HFFc6 (cell line): ENCODE measurements at regions not wholly inside any gene's neighbourhood (a gene's known extent, or its start where the extent isn't known, plus 50 kb on each side); places are given as distances from the start of the nearest gene placed in this dataset.
A peak's percentile ranks its signal among the peaks of the same experiment; 100 is the strongest.

Source experiments
- DNase-seq: peaks from one replicate; pipeline ENCODE4 v3.0.0-alpha.2; 2018
- H3K27ac Mint-ChIP-seq: 2 replicates; pipeline ENCODE4 v1.8.0; 2020; ENCODE audit warnings: mild to moderate bottlenecking, mixed read lengths
- H3K27me3 Mint-ChIP-seq: 2 replicates; pipeline ENCODE4 v1.8.0; 2021; ENCODE audit warnings: mild to moderate bottlenecking, moderate library complexity, mixed read lengths; ENCODE audit not compliant: insufficient read depth
- H3K36me3 Mint-ChIP-seq: 2 replicates; pipeline ENCODE4 v1.8.0; 2021; ENCODE audit warnings: low read depth, mixed read lengths
- H3K4me1 Mint-ChIP-seq: 2 replicates; pipeline ENCODE4 v1.8.0; 2020; ENCODE audit warnings: low read depth, mixed read lengths
- H3K4me3 Mint-ChIP-seq: 2 replicates; pipeline ENCODE4 v1.8.0; 2020; ENCODE audit warnings: mild to moderate bottlenecking, moderate library complexity, mixed read lengths
- H3K9me3 Mint-ChIP-seq: 2 replicates; pipeline ENCODE4 v1.8.0; 2020; ENCODE audit warnings: mild to moderate bottlenecking, mixed read lengths
- CTCF ChIP-seq: fragments of 200-600 bp; sonication (generic); IDR thresholded peaks from 2 replicates; pipeline ENCODE4 v1.5.0; 2021; ENCODE audit warnings: antibody characterized with exemption, mild to moderate bottlenecking

GRCh38 chr20:43857127-43857526 lies 57.5 kb upstream of the TOX2 start:
- Mint-ChIP-seq H3K36me3 (no peaks in the 10 kb centered on the region), H3K4me3 (no peak overlapping the region), H3K9me3 (no peaks in the 10 kb centered on the region)

DNA sequence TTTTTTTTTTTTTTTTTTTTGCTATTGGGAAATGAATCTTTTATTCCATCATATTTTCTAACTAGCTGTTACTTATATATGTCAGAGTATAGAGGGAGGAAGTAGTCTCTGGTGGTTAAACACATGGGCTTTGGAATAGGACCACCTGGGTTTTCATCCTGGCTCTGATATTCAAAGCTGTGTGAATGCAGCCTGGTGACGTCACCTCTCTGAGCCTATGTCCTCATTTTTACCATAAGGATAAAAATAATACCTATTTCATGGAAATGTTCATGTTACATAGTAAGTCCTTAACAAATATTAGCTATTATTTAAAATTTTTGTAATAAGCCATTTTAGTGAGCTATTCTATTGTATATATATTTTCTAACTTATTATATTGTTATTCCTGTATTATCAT lies 58.8 kb upstream of the TOX2 start:
- no peak for DNase-seq
- H3K4me3 Mint-ChIP-seq = no peak overlapping the region
- H3K4me1 Mint-ChIP-seq = peaks cover 20% of the 10 kb centered on the region
- H3K27me3 Mint-ChIP-seq = peaks cover 6% of the 10 kb centered on the region; the same call in 1 of the 2 replicates
- no peaks in the 10 kb centered on the region for H3K9me3 Mint-ChIP-seq
- TF ChIP-seq CTCF = no peak
- H3K36me3 Mint-ChIP-seq = no peaks in the 10 kb centered on the region
- H3K27ac Mint-ChIP-seq = no peak overlapping the region

More at GRCh38 chr20:43857127-43857526, 57.5 kb upstream of the TOX2 start:
- H3K4me1 Mint-ChIP-seq = peaks cover 11% of the 10 kb centered on the region
- no peak for DNase-seq
- no peak overlapping the region for H3K27ac Mint-ChIP-seq
- TF ChIP-seq CTCF = no peak
- peaks cover 6% of the 10 kb centered on the region; the same call in 1 of the 2 replicates for H3K27me3 Mint-ChIP-seq

DNA sequence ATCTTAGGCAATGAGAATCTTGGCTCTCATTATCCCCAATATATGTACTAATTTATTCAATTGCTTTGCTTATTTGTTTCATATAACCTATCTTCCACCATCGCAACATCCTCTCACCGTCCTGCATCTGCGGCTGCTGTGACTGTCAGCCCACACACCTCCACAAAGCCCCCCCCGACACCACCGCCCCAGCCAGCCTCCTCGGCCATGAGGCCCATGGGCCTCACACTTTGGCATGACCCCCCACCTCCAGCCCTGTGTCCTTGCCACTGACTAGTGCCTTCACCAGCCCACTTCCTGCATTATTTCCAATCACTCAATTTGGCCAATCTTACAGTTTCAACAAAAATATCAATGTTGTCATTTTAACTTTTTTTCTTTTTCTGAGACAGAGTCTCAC lies 60.7 kb upstream of the TOX2 start:
- H3K4me3 Mint-ChIP-seq = no peak overlapping the region
- no peak for DNase-seq
- no peaks in the 10 kb centered on the region for H3K36me3 Mint-ChIP-seq
- no peak for TF ChIP-seq CTCF
- H3K9me3 Mint-ChIP-seq = no peaks in the 10 kb centered on the region
- peaks cover 38% of the 10 kb centered on the region for H3K4me1 Mint-ChIP-seq
- H3K27ac Mint-ChIP-seq = no peak overlapping the region
- peaks cover 6% of the 10 kb centered on the region; the same call in 1 of the 2 replicates for H3K27me3 Mint-ChIP-seq

GRCh38 chr20:43853174-43853803 lies 61.4 kb upstream of the TOX2 start:
- H3K9me3 Mint-ChIP-seq = no peaks in the 10 kb centered on the region
- peaks cover 6% of the 10 kb centered on the region; the same call in 1 of the 2 replicates for H3K27me3 Mint-ChIP-seq
- no peak overlapping the region for H3K27ac Mint-ChIP-seq
- no peaks in the 10 kb centered on the region for H3K36me3 Mint-ChIP-seq
- TF ChIP-seq CTCF = no peak
- DNase-seq = peak; percentile 45
- H3K4me1 Mint-ChIP-seq = peaks cover 38% of the 10 kb centered on the region
- H3K4me3 Mint-ChIP-seq = no peak overlapping the region

DNA sequence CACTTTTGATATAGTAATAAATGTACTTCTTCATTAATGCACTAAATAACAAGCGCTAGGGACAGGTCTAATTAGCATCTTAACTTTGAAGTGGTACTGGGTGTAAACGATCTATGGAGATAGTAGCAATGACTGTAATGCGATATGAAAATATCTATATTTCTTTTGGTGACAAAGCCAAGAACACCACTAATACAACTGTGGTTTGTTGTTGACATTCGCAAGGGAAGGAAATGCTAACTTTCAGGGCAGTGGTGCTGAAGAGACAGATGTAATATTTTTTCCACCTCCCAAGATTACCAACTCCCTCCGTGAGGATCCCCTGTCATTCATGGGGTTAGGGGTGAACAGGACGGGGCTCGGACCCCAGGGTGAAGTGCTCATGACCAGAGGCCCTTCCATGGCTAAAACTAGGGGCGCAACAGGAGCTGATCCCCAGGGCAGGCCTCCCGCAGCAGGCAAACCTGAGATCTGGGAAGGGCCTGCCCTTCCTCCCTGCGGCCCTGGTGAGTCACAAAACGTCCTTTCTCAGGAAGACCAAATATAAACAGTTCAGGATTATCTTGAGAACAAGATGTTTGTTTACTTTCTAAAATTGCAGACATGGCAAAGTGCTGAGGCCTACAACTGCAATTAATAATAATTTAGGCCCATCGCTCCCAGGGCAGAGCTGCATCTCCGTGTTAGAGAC lies 65.0 kb upstream of the TOX2 start:
- peaks cover 64% of the 10 kb centered on the region for H3K4me1 Mint-ChIP-seq
- peak overlapping the region; percentile 91 for H3K27ac Mint-ChIP-seq
- H3K27me3 Mint-ChIP-seq = peaks cover 3% of the 10 kb centered on the region; the same call in 1 of the 2 replicates
- peak overlapping the region; percentile 64 for H3K4me3 Mint-ChIP-seq
- H3K9me3 Mint-ChIP-seq = no peaks in the 10 kb centered on the region
- no peak for TF ChIP-seq CTCF
- peak; percentile 65 for DNase-seq
- H3K36me3 Mint-ChIP-seq = no peaks in the 10 kb centered on the region
